Aorta (tissue), 5 donors: ENCODE measurements at regions not wholly inside any gene's neighbourhood (a gene's known extent, or its start where the extent isn't known, plus 50 kb on each side); places are given as distances from the start of the nearest gene placed in this dataset.

Experiments
- ATAC-seq: fragments of 200-7000 bp; cut with Tn5 transposase; one replicate; pipeline ENCODE4 v1.9.1; 2022; ENCODE audit warnings: moderate library complexity; ENCODE audit not compliant: low FRiP score
- DNase-seq, 2 donors: peaks; one replicate each; pipeline ENCODE4 v3.0.0-alpha.2; 2020
- H3K27ac ChIP-seq, 2 donors: one replicate each; pipeline ENCODE4 v1.5.1; 2013; ENCODE audit warnings: low read length in 2 of 2, mild to moderate bottlenecking in 2 of 2, moderate library complexity in 2 of 2, control low read depth in 1 of 2, inconsistent platforms in 1 of 2, low read depth in 1 of 2
- H3K27me3 ChIP-seq, 2 donors: one replicate each; pipeline ENCODE4 v1.6.1; 2013; ENCODE audit warnings: control low read depth in 1 of 2, low read length in 1 of 2, mild to moderate bottlenecking in 1 of 2, moderate library complexity in 1 of 2; ENCODE audit not compliant: insufficient read depth in 2 of 2, control insufficient read depth in 1 of 2
- H3K36me3 ChIP-seq, 2 donors: one replicate each; pipeline ENCODE4 v1.6.1; 2013; ENCODE audit warnings: control low read depth in 1 of 2, low read length in 1 of 2, mild to moderate bottlenecking in 1 of 2; ENCODE audit not compliant: insufficient read depth in 2 of 2, control insufficient read depth in 1 of 2
- H3K4me1 ChIP-seq, 2 donors: one replicate each; pipeline ENCODE4 v1.6.1; 2013; ENCODE audit warnings: low read length in 2 of 2, control low read depth in 1 of 2, mild to moderate bottlenecking in 1 of 2, moderate library complexity in 1 of 2; ENCODE audit not compliant: insufficient read depth in 2 of 2, control insufficient read depth in 1 of 2
- H3K4me3 ChIP-seq, 2 donors: one replicate each; pipeline ENCODE4 v1.5.1; 2013; ENCODE audit warnings: low read length in 2 of 2, control low read depth in 1 of 2, mild to moderate bottlenecking in 1 of 2
- H3K9me3 ChIP-seq: one replicate; pipeline ENCODE4 v1.6.1; 2013; ENCODE audit warnings: mild to moderate bottlenecking, low read length; ENCODE audit not compliant: control insufficient read depth
- WGBS, 2 donors: extraction: QIAGEN DNeasy Blood & Tissue Kit; methylation state at CpG; one replicate each; pipeline ENCODE4 v1.1.7; 2013; 5-methylcytosine and 5-hydroxymethylcytosine counted together
- intact Hi-C, 2 donors: fragments of 100-400 bp; cut with DNase I; formaldehyde crosslinking; loops; one replicate each; pipeline versions ENCODE4 v1.14.2 to v1.15.0; 2022
- donor health status: healthy with polysubstance abuse.
- donor health status: Bipolar disorder and iron deficiency.
- donor health status: DM: no; HTN: no; CAD: no.
- donor health status: DM: no; HTN: no; CAD: no.
- donor health status: DM: yes; HTN: yes; CAD: no.

GRCh38 chr4:53776141-53776540 lies 184.9 kb upstream of the LNX1 start:
- H3K36me3 ChIP-seq, result no peaks in the 10 kb centered on the region
- 95 to 98% methylated on average over 2 of the region's 2 CpGs for WGBS, 2 donors
- no peak for DNase-seq
- intact Hi-C loops, result no loop called here
- H3K4me1 ChIP-seq, result no peaks in the 10 kb centered on the region
- H3K27me3 ChIP-seq, result no peaks in the 10 kb centered on the region
- no peak for ATAC-seq
- no peak overlapping the region for H3K4me3 ChIP-seq
- H3K9me3 ChIP-seq, result no peaks in the 10 kb centered on the region
- no peak overlapping the region for H3K27ac ChIP-seq

- DNase-seq (no peak), ATAC-seq (no peak)
- Histone ChIP-seq H3K36me3 (no peaks in the 10 kb centered on the region), H3K9me3 (no peaks in the 10 kb centered on the region), H3K27me3 (no peaks in the 10 kb centered on the region), H3K4me3 (no peak overlapping the region), H3K27ac (no peak overlapping the region), H3K4me1 (no peaks in the 10 kb centered on the region)
- intact Hi-C loops, result no loop called here
- 98% methylated on average over 4 of the region's 4 CpGs for WGBS, 2 donors
These were observed 184.1 kb upstream of the LNX1 start for GRCh38 chr4:53775381-53775780.

GRCh38 chr4:53771326-53771725 lies 180.0 kb upstream of the LNX1 start:
- Histone ChIP-seq H3K9me3 (no peaks in the 10 kb centered on the region), H3K4me1 (no peaks in the 10 kb centered on the region), H3K4me3 (no peak overlapping the region), H3K36me3 (no peaks in the 10 kb centered on the region), H3K27ac (no peak overlapping the region), H3K27me3 (no peaks in the 10 kb centered on the region)
- ATAC-seq (no peak), DNase-seq (no peak)
- WGBS, 2 donors, result 92 to 93% methylated on average over 3 of the region's 3 CpGs
- intact Hi-C loops, result no loop called here

- no peak overlapping the region for H3K4me3 ChIP-seq
- no peaks in the 10 kb centered on the region for H3K4me1 ChIP-seq
- DNase-seq (no peak), ATAC-seq (no peak)
- 58 to 68% methylated on average over 2 of the region's 2 CpGs for WGBS, 2 donors
- no peaks in the 10 kb centered on the region for H3K27me3 ChIP-seq
- H3K36me3 ChIP-seq, result no peaks in the 10 kb centered on the region
- no peaks in the 10 kb centered on the region for H3K9me3 ChIP-seq
- no peak overlapping the region for H3K27ac ChIP-seq
- intact Hi-C loops, result no loop called here
These were observed 176.2 kb upstream of the LNX1 start for GRCh38 chr4:53767482-53767881.

GRCh38 chr4:53764761-53765490 lies 173.6 kb upstream of the LNX1 start:
- Histone ChIP-seq H3K36me3 (no peaks in the 10 kb centered on the region), H3K9me3 (no peaks in the 10 kb centered on the region), H3K27me3 (no peaks in the 10 kb centered on the region), H3K4me3 (no peak overlapping the region), H3K4me1 (no peaks in the 10 kb centered on the region), H3K27ac (no peak overlapping the region)
- ATAC-seq (no peak), DNase-seq (no peak)
- 44 to 49% methylated on average over 3 of the region's 3 CpGs for WGBS, 2 donors
- intact Hi-C loops, result no loop called here

- ATAC-seq, result peak; percentile 29
- H3K27me3 ChIP-seq, result no peaks in the 10 kb centered on the region
- DNase-seq, result peak in 1 of 2 donors; percentile 48
- 18 to 26% methylated on average over 5 of the region's 5 CpGs for WGBS, 2 donors
- intact Hi-C loops, result no loop called here
- no peaks in the 10 kb centered on the region for H3K9me3 ChIP-seq
- no peaks in the 10 kb centered on the region for H3K36me3 ChIP-seq
- H3K27ac ChIP-seq, result peak overlapping the region; percentile 59 to 83
- no peak overlapping the region for H3K4me3 ChIP-seq
- H3K4me1 ChIP-seq, result no peaks in the 10 kb centered on the region
These were observed 172.7 kb upstream of the LNX1 start for GRCh38 chr4:53763813-53764597.

- Histone ChIP-seq H3K4me3 (no peak overlapping the region), H3K9me3 (no peaks in the 10 kb centered on the region), H3K36me3 (no peaks in the 10 kb centered on the region), H3K27me3 (no peaks in the 10 kb centered on the region), H3K4me1 (no peaks in the 10 kb centered on the region), H3K27ac (no peak overlapping the region)
- DNase-seq (no peak), ATAC-seq (no peak)
- 58 to 96% methylated on average over 1 of the region's 1 CpG for WGBS, 2 donors
- intact Hi-C loops, result no loop called here
These were observed 164.4 kb upstream of the LNX1 start for GRCh38 chr4:53755656-53756055.

GRCh38 chr4:53752124-53752523 lies 160.8 kb upstream of the LNX1 start:
- intact Hi-C loops, result no loop called here
- no peak for DNase-seq
- ATAC-seq, result no peak
- H3K27ac ChIP-seq, result no peak overlapping the region
- no peaks in the 10 kb centered on the region for H3K36me3 ChIP-seq
- H3K9me3 ChIP-seq, result no peaks in the 10 kb centered on the region
- WGBS, 2 donors, result 79 to 94% methylated on average over 1 to 2 of the region's 2 CpGs
- no peaks in the 10 kb centered on the region for H3K4me1 ChIP-seq
- no peaks in the 10 kb centered on the region for H3K27me3 ChIP-seq
- no peak overlapping the region for H3K4me3 ChIP-seq

- H3K36me3 ChIP-seq, result no peaks in the 10 kb centered on the region
- WGBS, 2 donors, result 74 to 85% methylated on average over 2 of the region's 2 CpGs
- DNase-seq (peak in 1 of 2 donors; percentile 42), ATAC-seq (no peak)
- no peaks in the 10 kb centered on the region for H3K27me3 ChIP-seq
- H3K4me3 ChIP-seq, result no peak overlapping the region
- H3K27ac ChIP-seq, result no peak overlapping the region
- H3K9me3 ChIP-seq, result no peaks in the 10 kb centered on the region
- H3K4me1 ChIP-seq, result no peaks in the 10 kb centered on the region
- intact Hi-C loops, result no loop called here
These were observed 157.1 kb upstream of the LNX1 start for GRCh38 chr4:53748328-53748772.
